Astrocyte of the spinal cord (primary cell): ENCODE measurements at regions not wholly inside any gene's neighbourhood (a gene's known extent, or its start where the extent isn't known, plus 50 kb on each side); places are given as distances from the start of the nearest gene placed in this dataset.

Source experiments
- DNase-seq: peaks from one replicate; pipeline ENCODE4 v3.0.0; 2011; ENCODE audit warnings: low read depth, low spot score
- H3K4me3 ChIP-seq: 2 replicates; pipeline ENCODE4 v1.5.1; 2011; ENCODE audit warnings: low read depth, mild to moderate bottlenecking, low read length, moderate library complexity
- in situ Hi-C: cut with HindIII; loops from 2 replicates; pipeline ENCODE4 v1.10.0; 2017; ENCODE audit warnings: low sequenced_read_pairs
- TF ChIP-seq, protein P1 (sequence below): IDR thresholded peaks from 2 replicates; pipeline ENCODE4 v1.5.1; 2012; ENCODE audit warnings: low read depth, mild to moderate bottlenecking, low read length, inconsistent platforms

GRCh38 chr18:41529093-41529492 is 425.9 kb upstream of the PIK3C3 start:
- TF ChIP-seq, protein P1, sequence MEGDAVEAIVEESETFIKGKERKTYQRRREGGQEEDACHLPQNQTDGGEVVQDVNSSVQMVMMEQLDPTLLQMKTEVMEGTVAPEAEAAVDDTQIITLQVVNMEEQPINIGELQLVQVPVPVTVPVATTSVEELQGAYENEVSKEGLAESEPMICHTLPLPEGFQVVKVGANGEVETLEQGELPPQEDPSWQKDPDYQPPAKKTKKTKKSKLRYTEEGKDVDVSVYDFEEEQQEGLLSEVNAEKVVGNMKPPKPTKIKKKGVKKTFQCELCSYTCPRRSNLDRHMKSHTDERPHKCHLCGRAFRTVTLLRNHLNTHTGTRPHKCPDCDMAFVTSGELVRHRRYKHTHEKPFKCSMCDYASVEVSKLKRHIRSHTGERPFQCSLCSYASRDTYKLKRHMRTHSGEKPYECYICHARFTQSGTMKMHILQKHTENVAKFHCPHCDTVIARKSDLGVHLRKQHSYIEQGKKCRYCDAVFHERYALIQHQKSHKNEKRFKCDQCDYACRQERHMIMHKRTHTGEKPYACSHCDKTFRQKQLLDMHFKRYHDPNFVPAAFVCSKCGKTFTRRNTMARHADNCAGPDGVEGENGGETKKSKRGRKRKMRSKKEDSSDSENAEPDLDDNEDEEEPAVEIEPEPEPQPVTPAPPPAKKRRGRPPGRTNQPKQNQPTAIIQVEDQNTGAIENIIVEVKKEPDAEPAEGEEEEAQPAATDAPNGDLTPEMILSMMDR = no peak
- DNase-seq = no peak
- no peak overlapping the region for H3K4me3 ChIP-seq
- in situ Hi-C loops = no loop called here

GRCh38 chr18:41526054-41526453 is 429.0 kb upstream of the PIK3C3 start:
- TF ChIP-seq, protein P1 = no peak
- no peak for DNase-seq
- no peak overlapping the region for H3K4me3 ChIP-seq
- in situ Hi-C loops = no loop called here

DNA sequence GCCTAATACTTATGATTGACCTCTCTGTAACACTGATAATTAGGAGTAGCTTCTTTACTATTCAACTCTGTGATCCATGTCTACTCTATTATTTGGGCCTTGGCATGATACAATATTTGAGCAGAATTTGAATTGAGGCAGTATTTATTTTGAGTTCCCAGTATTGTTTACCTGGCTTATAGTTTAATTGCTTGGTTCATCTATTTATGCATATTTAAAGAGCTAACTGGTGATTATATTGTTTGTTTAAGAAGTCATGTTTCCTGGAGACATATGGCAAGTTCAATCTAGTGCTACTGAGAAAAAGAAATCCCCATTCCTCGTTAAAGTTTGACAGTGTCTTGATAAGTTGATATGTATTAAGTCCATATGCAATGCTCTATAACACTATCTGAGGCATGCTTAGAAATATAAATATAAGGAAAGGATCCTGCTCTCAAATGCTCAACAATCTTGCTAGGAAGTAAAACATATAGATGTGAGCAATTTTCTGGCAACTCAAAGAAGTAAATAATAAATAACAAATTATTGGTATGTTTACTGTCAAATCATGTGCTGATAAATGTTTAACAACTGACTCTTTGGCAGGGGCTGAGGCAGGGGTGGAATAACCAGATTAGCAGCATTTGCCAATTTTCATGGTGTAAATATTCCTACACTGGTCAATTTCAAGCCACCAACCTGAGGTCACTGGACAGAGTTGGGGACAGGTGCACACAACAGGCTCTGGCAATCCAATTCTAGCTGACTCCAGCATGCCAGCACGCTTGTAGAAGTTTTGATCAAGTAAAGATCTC is 430.2 kb upstream of the PIK3C3 start:
- in situ Hi-C loops = no loop called here
- DNase-seq = no peak
- TF ChIP-seq, protein P1 = no peak
- no peak overlapping the region for H3K4me3 ChIP-seq

DNA sequence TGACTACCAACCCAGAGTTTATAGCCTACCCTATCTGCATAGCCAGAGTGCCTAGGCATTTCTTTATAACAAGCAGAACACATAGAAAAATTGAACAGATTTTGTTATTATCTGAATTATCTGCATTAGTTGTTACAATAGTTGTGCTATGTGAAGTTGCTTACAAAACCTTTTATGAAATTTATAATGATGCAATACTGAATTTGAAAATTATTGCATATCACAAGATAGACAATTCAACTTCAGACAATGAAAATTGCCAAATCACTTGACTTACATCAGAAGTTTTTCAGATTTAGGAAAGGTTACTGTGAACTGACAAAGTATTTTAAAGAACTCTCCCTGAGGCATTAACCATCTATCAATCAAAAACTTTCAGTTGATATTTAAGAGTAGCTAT is 437.9 kb upstream of the PIK3C3 start:
- H3K4me3 ChIP-seq = no peak overlapping the region
- DNase-seq = no peak
- in situ Hi-C loops = no loop called here
- TF ChIP-seq, protein P1 = no peak

DNA sequence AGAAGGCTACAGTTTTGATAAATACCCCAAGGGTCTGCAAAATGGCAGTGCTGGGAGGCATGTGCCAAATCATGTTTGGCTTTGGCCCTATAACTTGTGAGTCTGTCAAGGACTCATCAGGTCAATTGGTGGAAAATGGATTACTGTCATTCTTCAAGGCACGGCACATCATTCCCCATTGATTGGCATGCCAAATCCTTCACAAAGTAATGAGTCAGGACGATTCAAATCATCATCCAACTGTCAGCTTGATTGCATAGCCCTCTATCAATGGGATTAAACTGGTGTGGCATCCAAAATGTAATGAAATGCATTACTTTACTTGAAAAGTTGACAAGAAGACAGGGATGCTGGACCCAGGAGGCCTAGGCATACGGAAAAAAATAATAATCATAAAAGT is 441.6 kb upstream of the PIK3C3 start:
- TF ChIP-seq, protein P1 = no peak
- DNase-seq = no peak
- H3K4me3 ChIP-seq = no peak overlapping the region
- in situ Hi-C loops = no loop called here

GRCh38 chr18:41504316-41504715 is 450.7 kb upstream of the PIK3C3 start:
- H3K4me3 ChIP-seq = no peak overlapping the region
- TF ChIP-seq, protein P1 = no peak
- in situ Hi-C loops = no loop called here
- DNase-seq = no peak
